ENCODE measurements at regions not wholly inside any gene's neighbourhood (a gene's known extent, or its start where the extent isn't known, plus 50 kb on each side); places are given as distances from the start of the nearest gene placed in this dataset.

GRCh38 chr10:54993148-54993547 lies 192.1 kb upstream of the PCDH15 start:
- DNase-seq (ENCODE audit: low read depth in 2 of 2) = no peak

GRCh38 chr10:54985732-54986131 lies 184.7 kb upstream of the PCDH15 start:
- DNase-seq (ENCODE audit: low read depth in 2 of 2) = no peak

- DNase-seq (ENCODE audit: low read depth in 2 of 2) = no peak
These were observed 182.2 kb upstream of the PCDH15 start for GRCh38 chr10:54983255-54983654.

GRCh38 chr10:54962134-54962900 lies 161.3 kb upstream of the PCDH15 start:
- no peak for DNase-seq (ENCODE audit: low read depth in 2 of 2)

GRCh38 chr10:54961040-54961439 lies 160.0 kb upstream of the PCDH15 start:
- no peak for DNase-seq (ENCODE audit: low read depth in 2 of 2)

- DNase-seq (ENCODE audit: low read depth in 2 of 2) = no peak
These were observed 157.8 kb upstream of the PCDH15 start for GRCh38 chr10:54958844-54959243.

- DNase-seq (ENCODE audit: low read depth in 2 of 2) = no peak
These were observed 146.6 kb upstream of the PCDH15 start for GRCh38 chr10:54947605-54948004.

GRCh38 chr10:54940418-54940817 lies 139.4 kb upstream of the PCDH15 start:
- DNase-seq (ENCODE audit: low read depth in 2 of 2) = no peak

GRCh38 chr10:54914049-54914448 lies 113.0 kb upstream of the PCDH15 start:
- no peak for DNase-seq (ENCODE audit: low read depth in 2 of 2)

- DNase-seq (ENCODE audit: low read depth in 2 of 2) = no peak
These were observed 108.1 kb upstream of the PCDH15 start for GRCh38 chr10:54909165-54909564.

GRCh38 chr10:54908019-54908418 lies 107.0 kb upstream of the PCDH15 start:
- DNase-seq (ENCODE audit: low read depth in 2 of 2) = no peak

GRCh38 chr10:54906940-54907339 lies 105.9 kb upstream of the PCDH15 start:
- DNase-seq (ENCODE audit: low read depth in 2 of 2) = no peak

- no peak for DNase-seq (ENCODE audit: low read depth in 2 of 2)
These were observed 104.7 kb upstream of the PCDH15 start for GRCh38 chr10:54905578-54906192.

- DNase-seq (ENCODE audit: low read depth in 2 of 2) = no peak
These were observed 103.8 kb upstream of the PCDH15 start for GRCh38 chr10:54904833-54905232.

GRCh38 chr10:54903745-54904144 lies 102.7 kb upstream of the PCDH15 start:
- no peak for DNase-seq (ENCODE audit: low read depth in 2 of 2)

GRCh38 chr10:54900584-54900983 lies 99.6 kb upstream of the PCDH15 start:
- DNase-seq (ENCODE audit: low read depth in 2 of 2) = no peak

- no peak for DNase-seq (ENCODE audit: low read depth in 2 of 2)
These were observed 80.0 kb upstream of the PCDH15 start for GRCh38 chr10:54880996-54881395.

- DNase-seq (ENCODE audit: low read depth in 2 of 2) = no peak
These were observed 68.0 kb upstream of the PCDH15 start for GRCh38 chr10:54869022-54869421.

- no peak for DNase-seq (ENCODE audit: low read depth in 2 of 2)
These were observed 65.6 kb upstream of the PCDH15 start for GRCh38 chr10:54866666-54867065.

GRCh38 chr10:54854843-54855242 lies 53.8 kb upstream of the PCDH15 start:
- DNase-seq (ENCODE audit: low read depth in 2 of 2) = no peak

- no peak for DNase-seq (ENCODE audit: low read depth in 2 of 2)
These were observed 53.4 kb upstream of the PCDH15 start for GRCh38 chr10:54854389-54854788.

- no peak for DNase-seq (ENCODE audit: low read depth in 2 of 2)
These were observed 52.9 kb upstream of the PCDH15 start for GRCh38 chr10:54853883-54854282.
